HG03103 (cell line): ENCODE measurements at regions not wholly inside any gene's neighbourhood (a gene's known extent, or its start where the extent isn't known, plus 50 kb on each side); places are given as distances from the start of the nearest gene placed in this dataset.
"Not testable (repeated sequence)": the region's sequence is repeated elsewhere in the genome, so short reads cannot be mapped to it uniquely, and the experiment has no call there.

Experiments used
- ATAC-seq: cut with Tn5 transposase; IDR thresholded peaks from one replicate; pipeline ENCODE4 v1.9.1; 2021; ENCODE audit warnings: low read depth; ENCODE audit not compliant: unreplicated experiment

- no peak for ATAC-seq
These were observed 135.8 kb upstream of the FN1 start for GRCh38 chr2:215571689-215572088.

DNA sequence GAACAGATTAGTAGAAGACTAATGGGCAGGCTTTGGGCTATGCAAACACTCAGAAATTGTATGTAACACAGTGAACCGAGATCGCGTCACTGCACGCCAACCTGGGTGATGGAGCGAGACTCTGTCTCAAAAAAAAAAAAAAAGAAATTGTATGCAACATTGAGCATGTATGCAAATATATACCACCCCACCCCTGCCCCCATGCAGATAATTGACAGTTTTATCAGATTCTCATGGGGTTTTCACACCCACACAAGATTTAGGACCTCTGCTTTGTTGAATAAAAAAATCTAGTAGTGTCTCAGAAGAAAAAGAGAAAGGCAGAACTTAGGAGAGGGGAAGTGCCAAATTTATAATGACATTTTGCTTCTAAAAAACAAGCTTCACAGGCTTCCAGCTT is 131.6 kb upstream of the FN1 start:
- no peak for ATAC-seq

DNA sequence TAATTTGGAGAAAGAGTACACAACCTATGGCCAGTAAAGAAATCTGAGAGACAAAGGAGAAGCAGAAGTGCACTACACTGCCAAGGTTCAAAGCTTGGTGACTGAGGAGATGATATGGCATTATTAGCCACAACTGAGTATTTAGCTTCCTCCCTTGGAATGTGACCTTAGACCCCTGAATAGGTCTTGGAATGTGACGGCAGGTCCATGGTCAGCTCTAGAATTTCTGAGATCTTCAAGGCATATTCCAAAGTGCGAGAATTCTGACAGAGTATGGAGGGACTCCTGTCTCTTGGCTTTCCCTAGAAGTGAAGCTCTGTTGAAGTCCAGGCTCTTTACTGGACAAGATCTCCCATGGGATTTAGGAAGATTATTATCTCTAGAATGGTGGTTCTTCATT is 130.0 kb upstream of the FN1 start:
- ATAC-seq = no peak

- no peak for ATAC-seq
These were observed 121.8 kb upstream of the FN1 start for GRCh38 chr2:215557701-215558100.

DNA sequence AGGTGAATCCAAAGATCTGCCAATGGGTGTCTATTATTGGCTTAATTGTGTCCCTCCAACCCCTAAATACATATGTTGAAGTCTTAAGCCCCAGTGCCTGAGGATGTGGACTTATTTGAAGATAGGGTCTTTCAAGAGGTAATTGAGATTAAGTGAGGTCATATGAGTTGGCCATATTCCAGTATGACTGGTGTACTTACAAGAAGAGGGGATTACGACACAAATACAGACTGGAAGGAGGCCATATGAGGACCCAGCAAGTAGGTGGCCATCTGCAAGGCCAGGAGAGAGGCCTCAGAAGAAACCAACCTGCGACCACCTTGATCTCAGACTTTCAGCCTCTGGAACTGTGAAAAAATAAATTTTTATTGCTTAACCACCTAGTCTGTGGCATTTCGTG is 121.1 kb upstream of the FN1 start:
- ATAC-seq = no peak

- ATAC-seq = no peak
These were observed 119.0 kb upstream of the FN1 start for GRCh38 chr2:215554689-215555498.

DNA sequence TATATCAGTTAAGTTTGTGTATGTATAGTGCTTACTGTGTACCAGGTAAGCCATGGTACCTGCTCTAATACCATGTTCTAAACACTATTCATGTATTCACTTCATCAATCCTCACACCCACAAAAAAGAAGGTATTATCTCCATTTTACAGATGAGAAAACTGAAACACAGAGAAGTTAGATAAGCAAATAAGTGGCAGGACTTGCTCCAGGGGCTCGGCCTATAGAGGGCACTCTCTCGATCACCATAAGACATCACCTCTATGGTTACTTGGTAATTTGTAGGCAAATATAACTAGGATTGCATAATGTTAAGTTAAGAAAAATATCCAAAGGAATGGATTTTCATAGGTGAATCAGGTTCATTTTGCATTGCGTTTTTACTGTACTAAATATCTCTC is 118.1 kb upstream of the FN1 start:
- ATAC-seq = no peak

GRCh38 chr2:215552144-215552580 is 116.3 kb upstream of the FN1 start:
- ATAC-seq = no peak

- ATAC-seq = no peak
These were observed 114.5 kb upstream of the FN1 start for GRCh38 chr2:215550331-215550730.

DNA sequence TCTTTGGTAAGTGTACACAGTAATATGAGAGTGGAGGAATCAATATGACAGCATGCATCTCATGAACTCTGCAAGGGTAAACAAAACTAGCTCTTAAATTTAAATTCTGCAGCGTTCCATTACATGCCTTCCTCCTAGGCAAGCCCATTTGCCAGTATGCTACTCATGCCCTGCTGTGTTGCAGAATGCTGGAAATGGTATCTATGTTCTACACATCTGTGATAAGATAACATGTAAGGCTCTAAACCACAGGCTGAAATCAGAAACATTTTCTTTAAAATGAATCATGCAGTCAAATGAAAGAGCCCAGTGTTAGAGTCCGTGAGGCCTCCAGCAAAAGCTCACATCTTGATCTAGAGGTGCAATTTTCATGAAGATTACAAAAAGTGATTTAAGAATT is 112.8 kb upstream of the FN1 start:
- ATAC-seq = no peak

- no peak for ATAC-seq
These were observed 106.8 kb upstream of the FN1 start for GRCh38 chr2:215542690-215543089.

DNA sequence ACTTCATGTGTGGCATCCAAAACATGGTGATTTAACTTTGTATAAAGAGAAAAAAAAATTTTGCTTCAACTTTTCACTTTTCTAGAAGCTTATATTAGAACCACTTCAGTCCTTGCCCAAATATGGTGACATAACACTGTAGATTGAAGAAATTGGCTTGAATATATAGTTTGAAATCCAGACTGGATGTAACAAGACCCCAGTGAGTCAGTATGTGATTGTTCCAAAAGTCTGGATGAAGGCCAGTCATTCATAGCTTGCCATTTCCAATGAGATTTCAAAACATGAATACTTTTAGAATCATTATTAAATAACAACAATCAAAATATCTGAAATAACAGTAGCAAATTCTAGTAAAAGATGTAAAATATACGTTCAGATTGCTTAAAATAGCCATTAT is 104.8 kb upstream of the FN1 start:
- no peak for ATAC-seq

GRCh38 chr2:215537611-215538010 is 101.7 kb upstream of the FN1 start:
- ATAC-seq = no peak

GRCh38 chr2:215536510-215536909 is 100.6 kb upstream of the FN1 start:
- no peak for ATAC-seq

GRCh38 chr2:215535741-215536140 is 99.9 kb upstream of the FN1 start:
- ATAC-seq = no peak

GRCh38 chr2:215535125-215535668 is 99.3 kb upstream of the FN1 start:
- ATAC-seq = no peak

GRCh38 chr2:215533716-215534115 is 97.8 kb upstream of the FN1 start:
- ATAC-seq = not testable (repeated sequence)

GRCh38 chr2:215532844-215533243 is 97.0 kb upstream of the FN1 start:
- no peak for ATAC-seq

DNA sequence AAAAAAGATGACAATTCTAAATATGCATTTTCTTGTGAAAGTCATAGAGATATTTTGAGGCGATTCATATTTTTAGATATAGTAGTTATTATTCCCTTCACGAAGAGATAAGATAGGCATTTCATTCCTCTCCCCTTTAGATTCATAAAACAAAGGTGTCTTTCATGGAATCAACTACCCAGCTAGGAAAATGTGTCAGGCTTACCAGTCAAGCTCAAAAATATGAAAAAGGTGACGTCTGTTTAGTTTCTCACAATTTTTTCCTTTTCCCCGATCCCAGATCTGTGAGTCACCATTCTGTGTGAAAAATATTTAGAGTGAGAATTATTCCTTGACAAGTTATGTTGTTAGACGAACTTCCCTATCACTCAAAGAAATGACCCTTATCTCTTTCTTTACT is 95.4 kb upstream of the FN1 start:
- no peak for ATAC-seq

DNA sequence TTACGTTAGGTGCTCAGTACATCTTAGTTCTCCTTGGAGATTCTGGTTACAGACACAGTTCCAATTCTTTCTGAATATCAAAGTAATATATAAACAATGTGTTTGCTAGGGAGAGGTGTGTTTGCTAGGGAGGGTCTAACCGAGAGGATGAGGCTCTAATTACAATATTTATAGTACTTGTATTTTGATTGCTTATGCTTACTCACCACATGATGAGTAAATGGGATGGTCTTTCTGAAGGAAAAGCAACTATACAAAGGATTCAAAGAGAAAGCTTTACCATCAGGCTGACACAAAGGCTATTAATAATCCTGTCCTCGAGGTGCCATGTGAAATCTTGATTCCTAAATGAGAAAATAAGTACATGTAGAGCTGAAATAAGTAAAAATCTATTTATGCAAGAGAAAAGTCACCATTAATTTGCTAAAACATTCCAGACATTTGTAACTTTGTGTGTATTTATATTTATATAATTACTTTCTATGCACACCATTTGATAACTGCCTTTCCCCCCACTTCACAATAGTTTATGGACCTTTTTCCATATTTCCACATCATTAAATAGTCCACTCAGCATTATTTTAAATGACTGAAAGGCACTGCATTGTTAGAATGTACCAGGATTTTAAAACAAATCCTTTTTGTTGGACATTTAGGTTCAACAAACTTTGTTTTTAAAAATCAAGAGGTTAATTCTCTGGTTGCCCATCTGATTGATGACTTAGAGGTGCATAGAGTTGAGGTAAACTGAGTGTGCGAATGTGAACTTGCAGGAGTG is 94.5 kb upstream of the FN1 start:
- ATAC-seq = no peak

- ATAC-seq = no peak
These were observed 93.4 kb upstream of the FN1 start for GRCh38 chr2:215529271-215529670.

DNA sequence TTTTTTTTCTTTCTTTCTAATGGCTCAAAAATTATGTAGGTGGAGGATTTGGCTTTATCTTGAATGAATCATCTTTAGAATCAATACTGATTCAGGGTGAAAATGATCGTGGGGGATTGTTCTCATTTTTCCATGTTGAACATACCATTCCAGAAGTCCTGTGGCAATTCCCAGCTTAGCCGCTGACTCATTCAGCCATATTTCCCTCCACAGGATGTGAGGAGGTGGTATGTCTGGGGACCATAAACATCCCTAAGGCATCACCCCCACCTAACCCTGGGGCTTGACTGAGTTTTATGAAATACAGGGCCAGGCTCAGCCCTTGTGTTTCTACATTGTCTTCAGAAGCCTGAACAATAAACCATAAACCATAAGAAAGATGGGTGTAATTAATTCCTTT is 92.7 kb upstream of the FN1 start:
- no peak for ATAC-seq
